ENCODE measurements at regions not wholly inside any gene's neighbourhood (a gene's known extent, or its start where the extent isn't known, plus 50 kb on each side); places are given as distances from the start of the nearest gene placed in this dataset.

DNA sequence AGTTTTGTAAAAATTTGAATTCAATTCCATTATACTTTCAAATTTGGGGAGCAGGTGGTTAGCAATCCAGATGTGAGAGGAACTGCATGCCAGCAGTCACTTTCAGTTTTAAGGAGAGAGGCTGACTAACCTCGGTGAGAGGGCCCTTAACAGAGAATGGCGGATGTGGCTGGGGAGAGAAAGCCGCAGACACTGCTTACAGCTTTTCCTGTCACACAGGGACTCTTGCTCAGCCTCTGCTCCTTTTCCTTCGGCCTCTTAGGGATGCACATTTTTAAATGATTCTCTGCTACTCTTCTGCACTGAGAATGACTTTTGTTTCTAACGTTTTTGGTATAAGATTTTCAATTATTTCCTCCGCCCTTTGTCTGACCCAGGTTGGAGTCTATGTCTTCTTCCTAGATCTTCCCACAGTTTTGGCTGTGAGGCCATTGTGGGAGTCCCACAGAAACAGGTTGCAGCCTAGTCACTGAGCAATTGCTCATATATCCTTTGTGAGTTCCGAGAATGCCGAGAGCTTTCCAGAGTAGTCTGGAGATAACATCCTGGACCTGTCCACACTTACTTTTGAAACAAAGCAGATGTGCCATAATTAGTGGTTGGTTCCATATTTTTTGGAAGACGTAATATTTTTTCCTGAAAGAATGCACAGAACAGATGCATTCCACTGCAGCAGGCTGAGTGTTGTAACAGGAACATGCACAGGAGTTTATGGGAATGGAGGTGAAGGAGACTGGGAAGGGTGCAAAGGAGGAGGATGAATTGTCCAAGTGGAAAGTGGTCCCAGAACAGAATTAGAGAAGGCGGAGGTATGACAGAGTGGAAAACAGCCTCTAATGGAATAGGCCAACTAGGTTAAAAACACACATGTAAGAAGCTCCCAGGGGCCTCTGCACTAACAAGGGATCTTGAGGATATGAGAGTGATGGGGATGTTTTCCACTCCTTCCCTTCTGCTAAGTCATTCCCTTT is 168.0 kb upstream of the ZNF32 start:
- peak; percentile 73 for DNase-seq (ENCODE audit: low read depth)

DNA sequence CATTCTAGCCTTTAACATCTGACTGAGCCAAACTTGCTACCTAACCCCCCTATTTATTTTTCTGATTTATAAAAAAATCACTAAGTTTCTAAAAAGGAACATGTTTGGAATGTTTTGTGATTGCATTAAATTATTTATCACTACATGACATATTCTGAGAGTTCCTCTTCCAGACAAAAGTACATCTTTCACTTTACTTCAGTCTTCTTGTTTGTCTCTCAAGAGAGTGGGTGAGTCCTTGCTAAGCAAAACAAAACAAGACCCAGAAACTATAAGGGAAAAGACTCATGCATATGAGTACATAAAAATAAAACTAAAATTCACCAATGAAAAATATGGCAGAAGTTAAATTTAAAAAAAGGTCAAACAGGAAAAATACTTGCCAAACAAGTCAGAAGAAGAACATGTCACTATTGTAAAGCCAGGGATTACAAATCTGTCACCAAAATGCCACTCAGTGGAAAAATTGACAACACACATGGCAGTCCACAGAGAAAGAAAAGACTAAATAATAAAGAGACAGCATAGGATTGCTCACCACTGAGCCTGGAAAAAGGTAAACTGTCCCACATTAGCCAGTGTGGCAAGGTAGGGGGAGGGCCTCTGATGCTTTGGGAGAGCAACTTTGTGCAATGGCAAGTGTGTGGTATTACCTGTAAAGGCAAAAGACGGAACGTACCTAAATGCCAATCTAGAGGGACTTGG is 166.7 kb upstream of the ZNF32 start:
- DNase-seq (ENCODE audit: low read depth), result no peak

DNA sequence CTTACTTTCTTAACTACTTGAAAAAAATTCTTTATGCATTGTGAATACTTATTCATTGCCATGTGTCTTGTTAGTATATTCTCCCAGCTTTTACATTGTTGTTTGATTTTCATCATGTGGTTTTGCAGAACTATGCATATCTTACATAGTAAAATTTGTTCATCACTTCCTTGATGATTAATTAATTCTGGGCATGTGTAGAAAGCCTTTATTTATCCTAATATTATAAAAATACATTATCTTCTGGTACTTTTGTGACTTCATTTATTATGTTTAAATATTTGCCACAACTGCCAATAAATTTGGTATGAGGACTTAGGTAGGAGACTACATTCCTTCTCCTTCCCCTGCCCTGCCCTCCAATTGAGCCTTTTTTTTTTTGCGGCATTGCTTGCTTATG is 166.0 kb upstream of the ZNF32 start:
- no peak for DNase-seq (ENCODE audit: low read depth)

DNA sequence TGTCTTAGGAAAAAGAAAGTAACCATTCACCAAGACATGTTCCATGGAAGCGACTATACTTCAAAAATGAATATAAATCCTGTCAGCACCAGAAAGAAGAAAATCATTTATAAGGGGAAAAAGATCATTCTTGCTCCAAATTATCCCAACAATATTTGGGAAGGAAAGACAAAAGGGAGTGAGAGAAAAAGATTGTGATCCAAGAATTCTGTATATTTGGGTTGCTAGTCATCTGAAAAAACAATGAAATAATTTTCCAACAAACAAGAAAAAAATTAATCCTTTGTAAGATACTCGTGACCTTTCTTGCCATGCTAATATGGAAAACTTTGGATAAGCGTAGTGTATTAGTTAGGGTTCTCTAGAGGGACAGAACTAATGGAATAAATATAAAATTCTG is 163.2 kb upstream of the ZNF32 start:
- DNase-seq (ENCODE audit: low read depth), result no peak

DNA sequence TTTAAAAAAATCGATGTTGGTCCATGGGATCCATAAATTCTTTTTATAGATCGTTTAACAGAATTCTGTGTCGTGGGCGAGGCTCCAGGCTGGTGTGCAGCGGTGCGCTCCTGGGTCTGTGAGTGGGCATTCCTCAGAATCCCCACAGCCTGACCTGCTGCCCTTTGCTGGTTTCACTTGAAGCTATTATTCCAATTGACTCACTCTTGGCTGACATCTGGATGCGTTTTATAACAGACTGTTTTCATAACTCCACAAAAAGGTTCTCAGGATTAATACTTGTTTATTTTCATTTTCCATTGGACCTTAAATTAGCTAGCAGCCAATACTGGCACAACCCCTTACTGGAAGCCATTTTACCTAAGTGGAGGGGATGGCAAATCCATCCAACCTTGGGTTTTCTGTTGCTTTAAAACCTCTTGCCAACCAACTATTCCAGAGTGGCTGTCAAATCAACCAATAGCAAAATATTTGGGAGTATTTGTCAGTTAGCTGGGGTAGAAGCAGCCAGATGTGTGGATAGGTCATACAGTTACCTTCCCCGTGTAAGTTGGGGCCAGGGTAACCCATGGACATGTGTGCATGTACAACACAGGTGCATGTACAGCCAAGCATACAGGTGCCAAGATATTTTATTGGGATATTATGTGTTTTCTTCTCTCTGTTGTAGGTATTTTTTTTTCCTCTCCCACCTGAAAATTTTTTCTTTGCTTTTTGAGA is 160.7 kb upstream of the ZNF32 start:
- DNase-seq (ENCODE audit: low read depth), result no peak

DNA sequence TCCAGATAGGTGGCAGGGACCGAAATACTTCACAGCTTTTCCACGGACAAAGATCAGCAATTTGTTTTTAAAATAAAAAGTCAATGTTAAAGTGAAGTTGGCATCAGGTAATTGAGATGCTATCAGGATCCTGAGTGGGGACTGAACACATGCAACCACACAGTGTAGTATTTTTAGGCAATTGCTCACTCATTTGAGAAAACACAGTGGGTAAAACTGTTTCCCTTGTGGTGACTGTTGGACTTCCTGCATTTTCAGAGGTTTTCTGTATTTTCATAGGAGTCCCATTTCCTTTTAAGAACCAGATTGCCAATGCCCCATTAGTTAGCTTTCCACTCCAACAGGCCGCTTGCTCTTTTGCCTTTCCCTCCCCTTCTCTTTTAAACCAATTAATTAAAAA is 159.5 kb upstream of the ZNF32 start:
- no peak for DNase-seq (ENCODE audit: low read depth)

DNA sequence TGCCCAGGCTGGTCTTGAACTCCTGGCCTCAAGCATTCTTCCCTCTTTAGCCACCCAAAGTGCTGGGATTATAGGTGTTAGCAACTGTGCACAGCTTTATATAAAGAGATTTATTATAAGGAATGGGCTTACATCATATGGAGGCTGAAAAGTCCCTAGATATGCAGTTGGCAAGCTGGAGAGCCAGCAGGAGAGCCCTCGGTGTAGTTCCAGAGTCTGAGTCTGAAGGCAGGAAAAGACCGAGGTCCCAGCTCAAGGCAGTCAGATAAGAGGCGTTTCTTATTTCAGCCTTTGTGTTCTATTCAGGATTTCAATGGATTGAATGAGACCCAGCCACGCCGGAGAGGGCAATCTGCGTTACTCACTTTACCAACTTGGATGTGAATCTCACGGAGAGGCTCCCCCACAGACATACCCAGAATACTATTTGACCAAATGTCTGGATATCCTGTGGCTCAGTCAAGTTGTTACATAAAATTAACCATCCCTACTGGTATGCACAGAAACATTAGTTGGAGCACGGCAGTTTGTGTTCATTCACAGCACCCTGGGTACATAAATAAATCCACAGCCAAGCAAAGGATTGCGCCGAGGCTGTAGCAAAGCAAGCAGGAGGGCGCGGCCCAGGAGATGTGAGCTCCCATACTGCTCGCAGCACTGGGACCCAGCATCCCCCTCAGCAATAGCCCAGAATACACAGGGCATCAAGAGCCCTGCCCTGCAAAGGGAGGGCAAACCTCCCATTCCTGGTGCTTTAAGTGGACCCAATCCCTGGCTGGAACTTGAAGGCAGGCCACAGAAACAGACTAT is 158.4 kb upstream of the ZNF32 start:
- DNase-seq (ENCODE audit: low read depth), result no peak

DNA sequence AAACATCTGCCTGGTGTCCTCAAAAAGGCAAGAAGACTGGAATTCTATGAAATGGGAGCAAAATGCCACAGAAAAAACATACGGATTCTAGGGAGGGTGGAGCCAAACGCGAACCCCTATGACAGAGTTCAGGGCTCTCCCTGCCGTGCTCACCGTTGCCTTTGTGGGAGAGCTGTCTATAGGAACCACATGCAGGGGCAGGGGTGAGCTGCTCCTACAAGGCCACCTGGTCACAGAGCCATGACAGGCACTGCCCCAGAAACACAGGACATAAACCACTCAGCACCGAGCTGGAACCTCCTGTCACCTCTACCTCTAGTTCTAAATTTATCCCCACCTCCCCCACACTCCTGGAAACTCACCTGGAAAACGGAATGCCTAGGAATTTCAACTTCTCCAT is 155.1 kb upstream of the ZNF32 start:
- DNase-seq (ENCODE audit: low read depth), result no peak

DNA sequence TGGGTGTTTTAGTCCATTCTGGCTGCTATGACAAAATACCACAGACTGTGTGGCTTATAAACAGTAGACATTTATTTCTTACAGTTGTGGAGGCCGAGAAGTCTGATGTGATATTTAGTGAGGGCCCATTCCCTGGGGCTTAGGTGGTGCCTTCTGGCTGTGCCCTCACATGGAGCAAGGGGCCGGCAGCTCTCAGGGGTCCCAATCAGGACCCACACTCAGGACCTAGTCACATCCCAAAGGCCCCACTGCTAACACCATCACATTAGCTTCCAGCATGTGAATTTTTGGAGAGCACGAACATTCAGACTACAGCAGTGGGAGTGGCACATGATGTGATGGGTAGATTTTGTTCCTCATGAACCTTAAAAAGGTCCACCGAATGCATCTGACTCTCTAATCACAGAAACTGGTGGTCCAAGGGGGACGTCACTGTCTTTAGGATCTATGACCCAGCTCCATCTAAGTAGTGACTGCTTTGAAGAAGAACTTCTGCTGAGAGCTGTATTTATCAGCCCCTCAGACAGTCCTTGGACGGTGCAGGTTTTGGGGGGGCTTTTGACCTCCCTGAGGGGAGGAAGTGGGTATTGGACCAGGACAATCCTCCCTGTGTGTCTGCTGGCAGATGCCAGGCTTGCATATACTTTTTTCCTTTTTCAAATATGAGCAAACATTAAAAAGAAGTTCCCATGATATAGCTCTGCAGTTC is 154.5 kb upstream of the ZNF32 start:
- no peak for DNase-seq (ENCODE audit: low read depth)

DNA sequence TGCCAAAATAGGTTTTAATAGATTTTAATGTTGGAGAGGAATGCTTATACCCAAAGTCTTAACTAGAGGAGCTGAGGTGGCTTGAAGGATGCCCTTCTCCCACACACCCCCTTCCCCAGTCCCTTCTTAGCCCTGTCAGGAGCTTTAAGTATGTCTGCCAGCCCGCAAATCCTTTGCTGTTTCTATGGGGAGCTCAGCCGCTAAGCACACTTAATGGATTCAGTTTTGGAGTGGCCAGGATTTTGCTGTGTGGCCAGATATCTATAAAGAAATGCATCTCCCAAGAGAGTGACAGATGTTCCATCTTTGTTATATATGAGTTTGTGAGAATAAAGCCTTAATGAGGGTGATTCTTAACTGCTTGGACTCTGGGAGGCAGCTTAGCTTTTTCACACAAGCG is 152.9 kb upstream of the ZNF32 start:
- no peak for DNase-seq (ENCODE audit: low read depth)

DNA sequence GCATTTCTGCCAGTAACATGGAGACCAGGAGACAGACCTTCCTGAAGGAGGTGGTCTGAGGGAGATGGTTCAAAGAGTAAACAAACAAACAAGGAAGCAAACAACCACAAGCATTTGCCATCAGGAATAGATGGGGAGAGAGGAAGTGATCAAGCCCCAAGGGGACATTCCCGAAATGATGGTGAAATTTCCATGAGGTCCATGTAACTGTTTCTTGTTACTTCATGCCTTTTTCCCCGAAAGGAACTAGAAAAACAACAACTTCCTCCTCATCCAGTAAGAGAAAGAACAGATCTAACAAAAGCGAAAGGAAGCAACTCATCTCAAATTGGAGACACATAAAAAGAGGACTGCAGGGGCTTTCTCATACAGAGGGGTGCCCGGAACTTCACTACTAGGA is 152.5 kb upstream of the ZNF32 start:
- no peak for DNase-seq (ENCODE audit: low read depth)

DNA sequence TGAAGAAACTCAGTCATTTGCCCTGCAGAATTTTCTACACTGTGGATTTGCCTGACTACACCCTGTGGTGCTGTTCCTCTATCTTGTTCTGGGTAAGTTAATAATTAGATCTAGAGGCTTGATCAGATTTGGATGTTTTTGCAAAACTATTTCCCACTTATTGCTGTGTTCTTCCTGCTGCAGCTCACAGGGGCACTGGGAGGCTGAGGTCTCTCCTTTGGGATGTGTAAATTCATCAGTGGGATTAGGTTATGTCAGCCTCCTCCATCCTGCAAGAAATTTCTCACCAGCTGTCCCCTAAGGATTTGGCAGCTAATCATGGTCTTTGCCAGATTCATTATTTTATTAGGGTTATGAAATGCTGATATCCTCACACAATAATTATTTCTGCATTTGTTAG is 148.1 kb upstream of the ZNF32 start:
- no peak for DNase-seq (ENCODE audit: low read depth)

DNA sequence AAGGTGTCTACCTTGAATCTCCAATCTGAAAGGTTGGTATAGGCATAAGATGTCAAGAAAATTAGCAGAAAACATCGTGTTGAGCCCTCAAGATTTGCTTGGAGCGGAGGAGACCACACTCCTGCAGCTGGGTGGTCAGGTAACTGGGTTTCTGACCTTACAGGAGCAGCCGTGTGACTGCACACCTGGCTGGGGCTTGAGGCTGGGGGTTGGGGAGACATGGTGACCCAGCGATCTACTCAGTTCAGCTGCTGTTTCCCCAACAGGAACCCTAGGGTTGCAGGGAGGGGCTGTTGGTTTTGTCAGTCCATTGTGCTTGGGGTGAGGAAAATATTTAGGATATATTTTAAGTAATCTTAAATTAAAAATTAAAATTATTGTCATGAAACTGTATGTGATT is 147.0 kb upstream of the ZNF32 start:
- DNase-seq (ENCODE audit: low read depth), result no peak

DNA sequence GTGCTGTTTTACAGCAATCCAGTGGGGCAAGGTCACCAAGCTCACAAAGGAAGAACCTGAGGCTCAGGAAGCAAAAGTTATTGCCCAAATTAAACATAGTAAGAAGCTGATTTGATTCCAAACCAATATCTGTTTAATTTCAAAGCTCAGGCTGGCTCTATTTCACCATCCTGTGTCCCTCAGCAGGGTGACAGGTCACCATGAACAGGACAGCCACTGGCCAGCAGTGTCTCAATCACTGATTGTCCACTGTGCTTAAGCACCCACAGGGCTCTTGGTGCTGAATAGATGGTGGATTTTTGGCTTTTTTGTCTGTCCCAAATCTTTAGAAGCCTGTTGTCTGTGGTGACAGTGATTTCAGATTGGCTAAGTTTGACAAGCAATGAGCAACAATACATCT is 146.4 kb upstream of the ZNF32 start:
- no peak for DNase-seq (ENCODE audit: low read depth)

DNA sequence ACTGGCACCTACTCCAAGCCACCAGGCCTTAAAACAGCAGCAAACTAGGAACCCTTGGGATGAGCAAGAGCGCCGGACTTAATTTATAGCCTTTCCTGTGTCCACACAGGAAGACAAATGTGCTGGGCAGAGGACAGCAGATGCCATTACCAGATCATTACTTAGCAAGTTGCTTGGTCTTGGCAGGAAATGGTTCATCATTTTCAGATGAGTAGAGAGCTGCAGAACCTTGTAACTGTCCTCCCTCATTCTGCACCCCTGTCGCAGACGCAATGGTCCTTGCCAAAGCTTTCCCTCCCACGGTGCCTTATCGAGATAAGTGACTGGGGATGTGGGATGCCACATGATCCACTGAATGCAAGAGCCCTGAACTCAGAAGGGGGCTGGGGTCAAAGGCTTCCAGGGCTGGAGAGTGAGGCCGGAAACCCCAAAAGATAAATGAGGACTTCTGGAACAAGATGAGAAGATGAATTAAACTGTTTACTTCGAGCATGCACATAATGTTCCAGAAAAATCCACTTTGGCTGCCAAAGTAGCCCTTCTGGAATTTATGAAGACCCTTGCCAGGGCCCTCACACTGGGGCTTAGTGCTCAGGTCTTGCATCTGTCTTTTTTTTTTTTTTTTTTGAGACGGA is 145.6 kb upstream of the ZNF32 start:
- no peak for DNase-seq (ENCODE audit: low read depth)

DNA sequence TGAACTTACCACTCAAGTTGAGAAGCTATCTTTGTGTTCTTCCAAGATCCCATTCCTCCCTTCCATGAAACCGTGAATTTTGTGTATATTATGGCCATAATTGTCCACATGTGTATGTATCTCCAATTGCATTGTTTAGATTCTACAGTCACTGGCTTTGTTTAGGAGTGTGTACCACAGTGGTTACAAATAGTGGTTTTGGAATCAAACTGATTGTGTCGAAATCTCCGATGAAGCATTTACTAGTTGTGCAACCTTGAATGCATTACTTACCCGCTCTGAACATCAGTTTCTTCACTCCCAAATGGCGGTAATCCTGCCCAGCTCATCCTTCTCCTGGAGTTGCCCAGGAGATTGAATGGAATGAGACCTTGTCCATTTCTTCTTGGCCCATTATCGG is 145.0 kb upstream of the ZNF32 start:
- DNase-seq (ENCODE audit: low read depth), result no peak

DNA sequence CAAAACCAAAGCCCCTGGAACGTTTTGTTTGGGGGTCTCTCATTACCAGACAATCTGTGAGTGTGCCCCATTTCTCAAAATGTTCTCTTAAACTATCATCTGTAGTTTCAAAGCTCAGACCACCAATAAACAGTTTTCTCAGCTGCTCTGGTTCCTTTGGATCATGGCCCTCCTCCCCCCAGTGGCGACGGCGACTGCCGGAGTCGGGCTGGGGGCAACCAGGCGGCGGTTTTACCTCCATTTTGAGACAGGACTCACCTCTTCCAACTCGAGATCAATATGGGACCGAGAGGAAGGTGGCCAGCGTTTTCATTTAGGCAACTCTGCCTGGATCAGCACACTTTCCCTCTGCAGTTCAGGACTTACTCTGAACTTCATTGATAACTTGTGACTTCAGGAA is 141.5 kb upstream of the ZNF32 start:
- no peak for DNase-seq (ENCODE audit: low read depth)

DNA sequence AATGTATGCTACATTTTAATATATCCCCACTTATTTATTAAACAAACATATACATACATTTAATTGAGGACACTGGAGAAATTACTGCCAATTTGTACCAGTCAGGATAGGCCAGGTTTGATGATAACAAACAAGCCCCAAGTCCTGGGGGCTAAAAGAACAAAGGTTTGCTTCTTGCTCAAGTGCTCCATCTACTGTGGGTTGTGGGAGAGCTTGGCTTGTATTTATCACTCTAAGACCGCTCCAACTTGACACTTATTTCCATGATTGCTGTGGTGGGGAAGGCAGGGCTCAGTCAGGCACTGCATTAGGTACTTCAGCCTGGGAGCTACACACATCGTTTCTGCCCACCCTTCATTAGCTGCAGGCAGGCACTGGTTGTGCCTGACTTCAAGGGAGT is 136.6 kb upstream of the ZNF32 start:
- DNase-seq (ENCODE audit: low read depth), result no peak

DNA sequence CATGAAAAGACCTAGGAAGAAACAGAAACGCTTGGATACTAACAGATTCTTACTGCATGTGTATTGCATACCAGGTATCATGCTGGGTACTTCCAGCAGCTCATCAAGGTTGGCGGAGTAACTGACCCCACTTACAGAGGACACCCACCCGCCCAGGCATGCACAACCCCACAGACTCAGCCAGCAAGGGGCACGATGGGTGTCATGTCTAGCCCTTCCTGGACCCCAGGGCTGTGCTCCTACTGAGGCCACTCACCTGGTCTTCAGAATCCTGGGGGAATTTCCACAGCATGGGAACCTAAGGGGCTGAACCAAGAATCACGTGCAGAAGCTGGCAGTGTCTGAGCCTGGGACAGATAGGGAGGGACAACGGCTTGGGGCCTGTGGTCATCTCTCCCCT is 134.1 kb upstream of the ZNF32 start:
- DNase-seq (ENCODE audit: low read depth), result no peak

DNA sequence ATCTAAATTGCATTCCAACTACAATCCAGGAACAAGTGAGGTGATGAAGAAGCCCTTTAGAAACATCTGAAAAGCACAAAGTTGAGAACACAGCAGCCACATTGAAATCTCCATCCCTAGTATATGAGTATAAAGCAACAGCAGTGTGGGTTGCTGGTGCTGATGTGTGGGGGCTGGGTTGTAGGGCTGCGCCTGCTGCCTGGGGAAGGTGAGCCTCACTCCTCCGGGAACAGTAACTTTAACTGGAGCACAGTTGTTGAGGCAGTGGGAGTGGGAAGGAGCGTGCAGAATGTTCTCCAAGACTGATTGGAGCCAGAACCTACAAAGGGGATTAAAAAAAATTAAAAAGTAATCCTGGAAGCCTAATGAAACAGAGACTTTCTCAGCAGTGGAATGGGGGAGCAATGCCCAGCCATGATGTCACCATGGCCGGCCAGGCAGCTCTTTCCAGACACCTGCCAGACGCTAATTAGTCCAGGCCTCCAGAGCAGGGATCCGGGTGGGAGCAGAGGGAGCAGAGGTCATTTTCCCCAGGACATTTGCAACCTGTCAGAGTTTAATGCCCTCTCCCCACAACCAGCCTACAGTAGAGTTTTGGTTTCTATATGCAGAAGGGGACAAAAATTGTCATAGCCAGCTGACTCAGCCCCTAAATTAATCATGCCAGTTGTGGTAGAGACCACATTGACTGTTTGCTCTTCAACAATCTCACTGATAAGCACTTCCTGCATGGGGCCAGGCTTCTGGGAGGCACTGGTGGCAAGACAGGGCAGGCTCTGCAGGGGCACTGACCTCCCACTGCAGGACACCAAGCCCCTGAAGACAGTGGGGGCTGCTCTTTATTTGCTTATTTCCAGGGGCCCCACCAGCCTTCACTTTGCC is 133.0 kb upstream of the ZNF32 start:
- DNase-seq (ENCODE audit: low read depth), result peak; percentile 32
